ENCODE measurements at regions not wholly inside any gene's neighbourhood (a gene's known extent, or its start where the extent isn't known, plus 50 kb on each side); places are given as distances from the start of the nearest gene placed in this dataset.

GRCh38 chr5:8289779-8290178 lies 420.8 kb downstream of the MTRR start (continued):
- no peak for TF ChIP-seq ZNF592 (IDR thresholded peaks at IDR 0.05)
- TF ChIP-seq PAX8 (IDR thresholded peaks at IDR 0.05), result no peak

GRCh38 chr5:8290721-8291120 lies 421.8 kb downstream of the MTRR start:
- Histone ChIP-seq H3K27ac (ENCODE audit: control insufficient read depth, insufficient read depth) (no peak overlapping the region), H3K27me3 (replicated peaks in 1 of 2; ENCODE audit: control insufficient read depth in 2 of 2, insufficient read depth in 2 of 2, low read length in 1 of 2) (no peaks in the 10 kb centered on the region), H3K36me3 (ENCODE audit: control insufficient read depth in 2 of 2, insufficient read depth in 2 of 2, low read length in 1 of 2) (no peaks in the 10 kb centered on the region), H3K4me2 (ENCODE audit: control insufficient read depth, insufficient read depth) (no peak overlapping the region), H3K9ac (ENCODE audit: control insufficient read depth, insufficient read depth, low read length) (no peak overlapping the region), H3K79me2 (ENCODE audit: control insufficient read depth, insufficient read depth, low read length) (no peaks in the 10 kb centered on the region), H4K20me1 (ENCODE audit: control insufficient read depth, insufficient read depth) (no peaks in the 10 kb centered on the region), H3K4me1 (ENCODE audit: control insufficient read depth, insufficient read depth, low read length) (no peaks in the 10 kb centered on the region), H3K4me3 (no peak overlapping the region), H3K9me3 (replicated peaks; ENCODE audit: control insufficient read depth, insufficient read depth, low read length) (no peaks in the 10 kb centered on the region), H2AFZ (ENCODE audit: control insufficient read depth, low read depth, low read length) (no peak overlapping the region)
- no TSS peak for BruUV-seq (replicated peaks)
- DNase-seq (ENCODE audit: low read depth, low spot score) (no peak), ATAC-seq (no peak), FAIRE-seq (no peak)
- in situ Hi-C loops (cut with MboI), result no loop called here
- ChIA-PET CTCF (no interaction called here), POLR2A (no interaction called here), SMC1A (ENCODE audit: uncharacterized antibody, unreplicated experiment) (no interaction called here), RAD21 (ENCODE audit: unreplicated experiment) (no interaction called here)
- intact Hi-C loops (cut with micrococcal nuclease; ENCODE audit: unreplicated experiment), result no loop called here
- TF ChIP-seq POLR2A (IDR thresholded peaks at IDR 0.05; ENCODE audit: low read depth, low read length) (no peak), ZNF207 (IDR thresholded peaks at IDR 0.05; ENCODE audit: borderline replicate concordance) (no peak), NFIC (IDR thresholded peaks at IDR 0.05; ENCODE audit: low read depth, low read length) (no peak), ZBED1 (IDR thresholded peaks at IDR 0.05; ENCODE audit: borderline replicate concordance) (no peak), EZH2 (IDR thresholded peaks at IDR 0.05; ENCODE audit: borderline replicate concordance, control insufficient read depth, low read depth, low read length) (no peak), JUND (IDR thresholded peaks at IDR 0.05; ENCODE audit: low read depth, low read length) (no peak)
- 25% methylated on average over 2 of the region's 2 CpGs for WGBS (ENCODE audit: insufficient coverage, insufficient replicate concordance, low lambda C conversion rate, missing lambda C conversion rate)

Data from GM12878 (cell line).